Activated naive CD4-positive, alpha-beta T cell treated with anti-CD3 and anti-CD28 coated beads, Interleukin-2, amount 50 U/mL, for 24 hours (primary cell): ENCODE measurements at regions not wholly inside any gene's neighbourhood (a gene's known extent, or its start where the extent isn't known, plus 50 kb on each side); places are given as distances from the start of the nearest gene placed in this dataset.

Experiments
- H3K27ac Mint-ChIP-seq: one replicate; pipeline ENCODE4 v1.8.0; 2021; ENCODE audit warnings: mild to moderate bottlenecking, mixed read lengths
- H3K27me3 Mint-ChIP-seq: one replicate; pipeline ENCODE4 v1.8.0; 2021; ENCODE audit warnings: mixed read lengths
- H3K36me3 Mint-ChIP-seq: one replicate; pipeline ENCODE4 v1.8.0; 2021; ENCODE audit warnings: mixed read lengths
- H3K4me1 Mint-ChIP-seq: one replicate; pipeline ENCODE4 v1.8.0; 2021; ENCODE audit warnings: mixed read lengths
- H3K4me3 Mint-ChIP-seq: one replicate; pipeline ENCODE4 v1.8.0; 2021; ENCODE audit warnings: mild to moderate bottlenecking, mixed read lengths
- H3K9me3 Mint-ChIP-seq: one replicate; pipeline ENCODE4 v1.8.0; 2021; ENCODE audit warnings: mixed read lengths

- Mint-ChIP-seq H3K27ac (no peak overlapping the region), H3K4me3 (no peak overlapping the region), H3K9me3 (no peaks in the 10 kb centered on the region), H3K27me3 (peaks cover 8% of the 10 kb centered on the region), H3K36me3 (no peaks in the 10 kb centered on the region), H3K4me1 (no peaks in the 10 kb centered on the region)
Observed at GRCh38 chr2:44825702-44826101, 115.8 kb upstream of the SIX3 start.

GRCh38 chr2:44826601-44827000 is 114.9 kb upstream of the SIX3 start:
- Mint-ChIP-seq H3K9me3 (no peaks in the 10 kb centered on the region), H3K4me3 (no peak overlapping the region), H3K27me3 (peaks cover 8% of the 10 kb centered on the region), H3K27ac (no peak overlapping the region), H3K4me1 (no peaks in the 10 kb centered on the region), H3K36me3 (no peaks in the 10 kb centered on the region)

GRCh38 chr2:44829771-44830170 is 111.7 kb upstream of the SIX3 start:
- no peaks in the 10 kb centered on the region for H3K4me1 Mint-ChIP-seq
- H3K27me3 Mint-ChIP-seq = peaks cover 8% of the 10 kb centered on the region
- no peak overlapping the region for H3K27ac Mint-ChIP-seq
- no peaks in the 10 kb centered on the region for H3K36me3 Mint-ChIP-seq
- H3K4me3 Mint-ChIP-seq = no peak overlapping the region
- H3K9me3 Mint-ChIP-seq = peaks cover 4% of the 10 kb centered on the region

- Mint-ChIP-seq H3K36me3 (no peaks in the 10 kb centered on the region), H3K9me3 (peaks cover 4% of the 10 kb centered on the region), H3K27ac (no peak overlapping the region)
Observed at GRCh38 chr2:44833171-44834069, 108.1 kb upstream of the SIX3 start.

GRCh38 chr2:44834656-44835055 is 106.8 kb upstream of the SIX3 start:
- H3K36me3 Mint-ChIP-seq = no peaks in the 10 kb centered on the region
- peaks cover 4% of the 10 kb centered on the region for H3K9me3 Mint-ChIP-seq
- H3K27me3 Mint-ChIP-seq = peaks cover 3% of the 10 kb centered on the region
- H3K27ac Mint-ChIP-seq = no peak overlapping the region
- H3K4me3 Mint-ChIP-seq = no peak overlapping the region
- no peaks in the 10 kb centered on the region for H3K4me1 Mint-ChIP-seq

More at GRCh38 chr2:44833171-44834069, 108.1 kb upstream of the SIX3 start:
- Mint-ChIP-seq H3K4me1 (no peaks in the 10 kb centered on the region), H3K27me3 (peaks cover 7% of the 10 kb centered on the region), H3K4me3 (no peak overlapping the region)

GRCh38 chr2:44836174-44836573 is 105.3 kb upstream of the SIX3 start:
- Mint-ChIP-seq H3K4me3 (no peak overlapping the region), H3K9me3 (peaks cover 4% of the 10 kb centered on the region), H3K4me1 (no peaks in the 10 kb centered on the region), H3K27ac (peak overlapping the region; percentile 48), H3K36me3 (no peaks in the 10 kb centered on the region), H3K27me3 (peaks cover 2% of the 10 kb centered on the region)

GRCh38 chr2:44836916-44837315 is 104.6 kb upstream of the SIX3 start:
- Mint-ChIP-seq H3K9me3 (peaks cover 4% of the 10 kb centered on the region), H3K27ac (no peak overlapping the region), H3K27me3 (peaks cover 2% of the 10 kb centered on the region), H3K4me3 (no peak overlapping the region), H3K36me3 (no peaks in the 10 kb centered on the region), H3K4me1 (no peaks in the 10 kb centered on the region)

- H3K4me3 Mint-ChIP-seq = no peak overlapping the region
- H3K27ac Mint-ChIP-seq = no peak overlapping the region
Observed at GRCh38 chr2:44838116-44838790, 103.2 kb upstream of the SIX3 start.

GRCh38 chr2:44839370-44839769 is 102.1 kb upstream of the SIX3 start:
- Mint-ChIP-seq H3K4me1 (no peaks in the 10 kb centered on the region), H3K36me3 (no peaks in the 10 kb centered on the region), H3K27ac (no peak overlapping the region), H3K27me3 (peaks cover 2% of the 10 kb centered on the region), H3K4me3 (no peak overlapping the region), H3K9me3 (no peaks in the 10 kb centered on the region)

More at GRCh38 chr2:44838116-44838790, 103.2 kb upstream of the SIX3 start:
- Mint-ChIP-seq H3K36me3 (no peaks in the 10 kb centered on the region), H3K9me3 (peaks cover 4% of the 10 kb centered on the region), H3K27me3 (no peaks in the 10 kb centered on the region), H3K4me1 (no peaks in the 10 kb centered on the region)

GRCh38 chr2:44839771-44840502 is 101.6 kb upstream of the SIX3 start:
- Mint-ChIP-seq H3K27me3 (peaks cover 4% of the 10 kb centered on the region), H3K9me3 (no peaks in the 10 kb centered on the region), H3K4me1 (no peaks in the 10 kb centered on the region), H3K27ac (no peak overlapping the region), H3K4me3 (no peak overlapping the region), H3K36me3 (no peaks in the 10 kb centered on the region)

GRCh38 chr2:44840503-44840850 is 101.0 kb upstream of the SIX3 start:
- H3K9me3 Mint-ChIP-seq = no peaks in the 10 kb centered on the region
- no peaks in the 10 kb centered on the region for H3K4me1 Mint-ChIP-seq
- H3K27me3 Mint-ChIP-seq = peaks cover 4% of the 10 kb centered on the region
- H3K36me3 Mint-ChIP-seq = no peaks in the 10 kb centered on the region
- no peak overlapping the region for H3K4me3 Mint-ChIP-seq
- H3K27ac Mint-ChIP-seq = no peak overlapping the region

GRCh38 chr2:44843086-44843485 is 98.4 kb upstream of the SIX3 start:
- H3K4me3 Mint-ChIP-seq = no peak overlapping the region
- no peaks in the 10 kb centered on the region for H3K4me1 Mint-ChIP-seq

GRCh38 chr2:44843641-44844310 is 97.7 kb upstream of the SIX3 start:
- Mint-ChIP-seq H3K36me3 (no peaks in the 10 kb centered on the region), H3K4me3 (no peak overlapping the region), H3K4me1 (peaks cover under 1% of the 10 kb centered on the region), H3K9me3 (no peaks in the 10 kb centered on the region), H3K27me3 (peaks cover 10% of the 10 kb centered on the region), H3K27ac (no peak overlapping the region)

More at GRCh38 chr2:44843086-44843485, 98.4 kb upstream of the SIX3 start:
- no peaks in the 10 kb centered on the region for H3K9me3 Mint-ChIP-seq
- H3K27me3 Mint-ChIP-seq = peaks cover 7% of the 10 kb centered on the region
- H3K27ac Mint-ChIP-seq = no peak overlapping the region
- H3K36me3 Mint-ChIP-seq = no peaks in the 10 kb centered on the region

GRCh38 chr2:44844651-44845270 is 96.7 kb upstream of the SIX3 start:
- no peak overlapping the region for H3K27ac Mint-ChIP-seq
- peaks cover 5% of the 10 kb centered on the region for H3K4me1 Mint-ChIP-seq
- peaks cover 18% of the 10 kb centered on the region for H3K27me3 Mint-ChIP-seq
- no peaks in the 10 kb centered on the region for H3K9me3 Mint-ChIP-seq
- H3K36me3 Mint-ChIP-seq = no peaks in the 10 kb centered on the region
- H3K4me3 Mint-ChIP-seq = no peak overlapping the region

GRCh38 chr2:44848026-44848425 is 93.5 kb upstream of the SIX3 start:
- Mint-ChIP-seq H3K27ac (no peak overlapping the region), H3K4me3 (no peak overlapping the region), H3K27me3 (peaks cover 28% of the 10 kb centered on the region), H3K9me3 (no peaks in the 10 kb centered on the region), H3K36me3 (no peaks in the 10 kb centered on the region), H3K4me1 (peaks cover 5% of the 10 kb centered on the region)
